ENCODE measurements at regions not wholly inside any gene's neighbourhood (a gene's known extent, or its start where the extent isn't known, plus 50 kb on each side); places are given as distances from the start of the nearest gene placed in this dataset.

- TF ChIP-seq, protein P1, sequence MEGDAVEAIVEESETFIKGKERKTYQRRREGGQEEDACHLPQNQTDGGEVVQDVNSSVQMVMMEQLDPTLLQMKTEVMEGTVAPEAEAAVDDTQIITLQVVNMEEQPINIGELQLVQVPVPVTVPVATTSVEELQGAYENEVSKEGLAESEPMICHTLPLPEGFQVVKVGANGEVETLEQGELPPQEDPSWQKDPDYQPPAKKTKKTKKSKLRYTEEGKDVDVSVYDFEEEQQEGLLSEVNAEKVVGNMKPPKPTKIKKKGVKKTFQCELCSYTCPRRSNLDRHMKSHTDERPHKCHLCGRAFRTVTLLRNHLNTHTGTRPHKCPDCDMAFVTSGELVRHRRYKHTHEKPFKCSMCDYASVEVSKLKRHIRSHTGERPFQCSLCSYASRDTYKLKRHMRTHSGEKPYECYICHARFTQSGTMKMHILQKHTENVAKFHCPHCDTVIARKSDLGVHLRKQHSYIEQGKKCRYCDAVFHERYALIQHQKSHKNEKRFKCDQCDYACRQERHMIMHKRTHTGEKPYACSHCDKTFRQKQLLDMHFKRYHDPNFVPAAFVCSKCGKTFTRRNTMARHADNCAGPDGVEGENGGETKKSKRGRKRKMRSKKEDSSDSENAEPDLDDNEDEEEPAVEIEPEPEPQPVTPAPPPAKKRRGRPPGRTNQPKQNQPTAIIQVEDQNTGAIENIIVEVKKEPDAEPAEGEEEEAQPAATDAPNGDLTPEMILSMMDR (IDR thresholded peaks at IDR 0.05; ENCODE audit: poor library complexity): no peak
- TF ChIP-seq EZH2 (IDR thresholded peaks at IDR 0.05; ENCODE audit: borderline replicate concordance): no peak
Measured at GRCh38 chr7:101736084-101736483, 81.3 kb upstream of the CUX1 start.
